Daoy (cell line): ENCODE measurements at regions not wholly inside any gene's neighbourhood (a gene's known extent, or its start where the extent isn't known, plus 50 kb on each side); places are given as distances from the start of the nearest gene placed in this dataset.

ENCODE experiments used
- DNase-seq: peaks from one replicate; pipeline ENCODE4 v3.0.0-alpha.2; 2015; ENCODE audit warnings: low read depth

DNA sequence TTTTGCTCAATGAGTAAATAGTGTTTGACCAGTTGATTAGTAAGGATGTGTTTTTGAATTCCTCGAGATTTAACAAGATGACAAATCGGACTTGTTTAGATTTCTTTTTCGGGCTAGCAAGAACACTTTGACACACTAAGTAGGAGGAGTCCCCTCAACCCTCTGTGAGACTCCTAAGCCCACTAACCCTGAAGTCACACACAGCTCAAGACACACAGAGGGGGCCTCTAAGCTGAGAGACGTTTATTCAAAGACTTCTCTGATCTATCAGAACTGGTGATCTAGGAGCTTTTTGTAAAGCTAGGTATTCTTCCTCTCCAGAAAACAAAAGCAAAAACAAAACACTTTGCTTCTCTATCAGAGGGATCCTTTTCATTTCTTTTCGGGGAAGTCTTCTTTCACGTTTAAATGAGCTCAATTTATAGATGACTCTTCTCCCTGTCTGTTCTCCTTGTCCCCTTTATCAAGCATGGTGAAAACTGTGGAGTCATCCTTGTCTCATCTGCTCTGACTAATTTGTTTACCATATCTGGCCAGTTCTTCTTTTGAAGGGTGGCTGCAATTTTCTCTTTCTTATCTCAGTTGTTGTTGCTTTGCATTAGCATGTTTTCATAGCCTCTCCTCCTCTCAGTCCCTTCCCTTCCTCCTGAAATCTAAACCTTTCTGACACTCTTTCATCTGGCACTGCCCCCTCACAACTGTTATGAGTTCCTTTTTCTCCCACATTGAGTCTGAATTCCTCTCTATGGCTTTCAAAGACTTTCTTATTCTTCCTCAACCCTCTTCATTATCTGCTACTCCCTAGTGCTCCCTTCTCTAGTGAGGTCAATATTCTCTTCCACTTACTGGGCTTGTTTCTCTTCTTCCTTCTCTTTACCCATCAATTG lies 68.5 kb upstream of the RAI14 start:
- DNase-seq, result peak; percentile 46

DNA sequence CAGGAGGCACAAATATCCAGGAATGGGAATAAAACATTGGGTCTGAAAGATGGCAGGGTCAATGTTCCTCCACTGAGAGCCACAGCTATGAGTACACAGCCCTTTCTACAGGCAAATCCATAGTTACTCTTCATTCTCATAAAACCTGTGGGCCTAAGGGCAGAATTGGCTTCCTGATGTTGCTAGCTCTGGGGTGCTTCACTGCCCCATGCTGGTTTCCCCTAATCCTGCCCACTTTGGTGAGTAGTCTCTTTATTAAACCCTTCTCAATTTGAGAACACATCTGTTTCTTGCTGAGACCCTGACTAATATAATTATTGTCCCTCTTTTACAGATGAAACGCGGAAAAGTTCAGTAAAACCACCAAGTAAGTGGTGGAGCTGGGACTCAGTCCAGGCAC lies 66.3 kb upstream of the RAI14 start:
- no peak for DNase-seq

DNA sequence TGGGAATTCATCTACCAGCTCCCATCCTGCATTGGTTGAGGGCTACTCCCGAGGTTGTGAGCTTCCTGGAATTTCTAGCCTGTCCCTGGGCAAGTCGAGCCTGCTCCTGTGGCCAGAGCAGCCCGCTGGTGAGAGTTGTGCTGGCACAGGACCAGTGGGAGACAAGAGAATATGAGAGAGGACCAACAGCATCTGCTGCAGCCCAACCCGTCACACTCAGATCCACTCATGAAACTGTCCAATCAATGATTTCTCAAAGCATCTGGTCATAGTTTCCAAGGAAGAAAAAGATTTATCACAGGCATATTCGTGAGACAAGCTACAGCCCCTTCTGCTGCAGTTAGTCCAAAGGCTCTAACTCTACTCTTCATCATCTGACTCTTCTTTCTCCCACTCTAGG lies 64.4 kb upstream of the RAI14 start:
- no peak for DNase-seq

DNA sequence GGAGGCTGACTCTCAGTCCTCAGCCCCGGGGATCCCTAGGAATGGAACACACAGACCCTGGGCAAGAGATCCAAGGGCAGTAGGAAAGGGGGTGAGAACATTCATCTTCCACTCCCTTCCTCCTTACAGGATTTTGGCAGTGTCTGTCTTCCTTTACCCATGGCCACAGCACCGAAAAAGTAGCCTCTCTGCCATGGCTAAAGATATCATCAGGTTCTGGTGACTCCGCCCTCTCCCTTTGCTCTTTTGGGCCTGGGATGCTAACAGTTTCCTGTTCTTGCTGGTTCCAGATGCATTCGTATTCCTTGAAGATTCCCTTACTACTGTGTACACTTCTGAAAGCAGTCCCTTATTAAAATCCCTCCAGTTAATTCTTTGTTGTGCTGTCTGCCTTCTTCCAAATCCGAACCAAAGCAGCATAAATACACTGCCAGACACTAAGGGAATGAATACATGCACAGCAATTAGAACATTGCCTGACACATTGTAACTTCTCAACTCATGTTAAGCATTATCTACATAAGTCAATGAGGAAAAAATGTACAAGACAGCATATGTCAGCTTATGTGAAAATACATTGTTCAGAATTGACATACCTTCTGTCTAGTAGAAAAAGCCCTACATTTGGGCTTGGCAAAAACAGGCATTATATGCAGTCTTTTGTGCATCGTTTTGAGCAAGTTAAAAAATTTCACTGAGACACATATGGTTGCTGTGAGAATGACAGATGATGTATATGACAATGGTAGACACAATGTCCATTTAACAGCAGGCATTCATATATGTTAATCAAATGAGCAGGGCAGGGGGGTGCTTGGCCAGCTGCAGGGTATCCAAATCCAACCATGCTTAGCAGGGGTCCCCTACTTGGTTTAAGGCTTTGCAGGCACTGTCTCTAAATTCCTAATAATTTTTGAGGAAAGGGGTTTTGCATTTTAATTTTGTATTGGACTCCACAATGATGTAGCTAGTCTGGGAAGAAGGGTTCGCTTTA lies 58.8 kb upstream of the RAI14 start:
- DNase-seq, result no peak

DNA sequence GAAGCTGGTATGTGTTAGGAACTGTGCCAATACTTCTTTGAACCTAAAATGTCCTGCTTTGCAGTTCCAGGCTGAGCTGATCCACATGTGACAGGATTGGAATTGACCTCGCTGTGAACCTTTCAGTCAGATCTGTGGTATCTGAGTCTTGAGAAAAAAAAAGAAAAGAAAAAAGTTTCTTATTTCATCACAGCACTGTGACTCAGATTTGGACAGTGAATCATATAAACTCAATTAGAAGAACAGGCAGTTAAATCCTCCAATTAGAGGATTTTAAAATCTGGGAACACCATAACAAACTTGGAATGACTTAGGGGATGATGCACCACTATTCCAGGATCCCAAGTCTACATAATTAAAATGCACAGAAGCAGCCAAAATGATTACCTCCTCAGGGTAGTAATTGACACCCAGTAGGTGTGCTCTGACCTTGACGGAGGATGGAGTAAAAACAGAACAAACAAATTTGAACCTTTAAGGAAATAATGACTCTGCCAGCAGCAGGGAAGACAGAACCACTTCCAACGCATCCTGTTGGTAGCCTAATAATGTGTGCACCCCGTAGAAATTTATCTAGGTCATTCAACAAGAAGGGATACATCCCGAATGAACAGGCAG lies 57.8 kb upstream of the RAI14 start:
- peak; percentile 87 for DNase-seq

DNA sequence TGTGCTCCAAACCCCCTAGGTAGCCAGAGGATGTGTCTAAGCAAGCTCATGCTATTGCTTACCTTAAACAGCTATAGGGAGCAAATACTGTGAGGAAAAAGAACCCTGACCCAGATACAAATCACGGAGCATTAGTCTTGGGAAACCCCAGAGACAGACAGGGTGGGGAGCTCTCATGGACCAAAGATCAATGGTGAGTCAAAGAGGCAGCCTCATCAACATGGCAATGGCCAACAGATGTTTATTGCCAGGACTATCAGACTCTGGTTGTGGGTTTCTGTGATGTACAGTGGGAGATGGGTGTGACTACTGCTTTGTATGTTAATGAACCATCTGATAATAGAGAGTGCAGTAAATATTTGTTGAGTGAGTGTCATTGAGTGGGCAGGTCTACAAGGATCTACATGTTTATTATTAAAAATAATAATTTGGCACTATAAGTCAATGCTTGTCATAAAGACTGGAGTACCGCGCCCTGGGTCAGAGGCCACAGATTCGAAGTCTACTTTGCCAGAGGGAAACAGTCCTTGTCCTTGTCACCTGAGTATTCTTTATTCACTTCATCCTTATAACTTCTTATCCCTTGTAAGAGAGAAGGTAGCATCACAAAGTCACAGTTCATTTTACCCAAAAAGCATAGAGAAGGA lies 56.5 kb upstream of the RAI14 start:
- peak; percentile 35 for DNase-seq

DNA sequence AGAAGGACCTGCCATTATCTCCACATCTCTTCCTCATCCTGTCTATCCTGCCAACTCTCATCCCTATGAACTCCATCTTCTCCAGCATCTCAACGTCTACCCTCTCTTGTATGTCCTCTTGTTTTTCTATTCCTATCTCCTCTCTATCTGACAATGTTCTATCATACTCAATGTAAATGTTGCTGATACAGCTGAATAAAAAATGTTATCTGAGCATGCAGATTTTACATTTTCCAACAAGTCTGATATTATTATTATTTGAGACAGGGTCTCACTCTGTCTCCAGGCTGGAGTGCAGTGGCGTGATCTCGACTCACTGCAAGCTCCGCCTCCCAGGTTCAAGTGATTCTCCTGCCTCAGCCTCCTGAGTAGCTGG lies 56.0 kb upstream of the RAI14 start:
- DNase-seq, result no peak

DNA sequence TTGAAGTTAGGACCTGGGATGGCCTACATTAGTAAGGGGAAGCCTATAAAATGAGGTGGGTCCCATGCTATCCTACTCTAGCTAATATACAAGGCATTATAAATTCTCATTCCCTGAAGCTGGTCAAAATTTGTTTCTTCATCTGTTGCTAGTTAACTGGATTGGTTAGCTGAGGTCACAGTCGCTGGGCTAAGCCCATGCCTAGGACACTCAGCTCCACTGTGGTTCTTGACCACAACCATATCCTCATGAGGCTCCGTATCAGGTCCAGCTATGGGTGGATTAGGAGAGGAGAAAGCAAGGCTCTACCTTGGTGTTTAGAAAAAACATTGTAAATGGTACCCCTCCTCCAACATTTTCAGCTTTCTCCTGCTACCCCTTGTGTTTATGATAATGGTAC lies 52.8 kb upstream of the RAI14 start:
- DNase-seq, result no peak

DNA sequence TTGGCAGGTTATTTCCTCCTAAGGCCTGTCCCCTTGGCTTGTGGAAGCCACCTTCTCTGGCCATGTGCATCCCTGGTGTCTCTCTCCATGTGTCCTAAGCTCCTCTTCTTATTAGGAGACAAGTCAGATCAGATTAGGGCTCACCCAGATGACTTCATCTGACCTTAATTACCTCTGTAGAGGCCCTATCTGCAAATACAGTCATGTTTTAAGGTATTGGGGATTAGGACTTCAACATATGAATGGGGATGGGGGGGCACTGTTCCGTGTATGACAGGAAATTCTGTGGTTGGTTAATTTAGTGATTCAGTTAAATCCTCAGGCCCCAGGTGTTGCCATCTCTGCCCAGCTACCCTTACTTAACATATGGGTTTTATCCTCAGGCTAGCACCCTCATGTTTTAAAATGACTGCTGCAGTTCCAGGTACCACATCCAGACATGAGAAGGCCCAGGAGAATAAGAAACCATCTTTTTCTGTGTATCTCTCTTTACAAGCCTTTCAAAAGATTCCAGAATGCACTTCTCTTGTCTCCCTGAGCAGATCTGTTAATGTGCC lies 51.9 kb upstream of the RAI14 start:
- DNase-seq, result no peak

DNA sequence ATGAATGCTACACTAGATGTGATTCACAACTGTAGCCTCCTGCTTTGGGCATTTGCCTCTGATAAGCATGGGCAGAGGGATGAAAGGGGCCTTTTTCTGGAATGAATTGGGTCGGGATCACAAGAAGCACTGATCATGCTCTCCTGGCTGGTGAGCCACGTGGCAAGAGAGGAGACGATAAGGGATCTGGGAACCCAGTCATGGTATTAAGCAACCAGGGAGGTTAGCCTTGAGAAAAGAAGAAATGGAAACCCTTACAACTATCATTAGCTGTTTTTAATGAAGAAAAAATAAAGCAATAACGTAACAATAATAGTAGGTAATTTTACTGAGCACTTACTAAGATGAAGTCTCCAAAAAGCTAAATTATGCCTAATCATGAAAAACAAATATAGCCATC lies 50.0 kb upstream of the RAI14 start:
- no peak for DNase-seq
